NCI-H2196 treated with DMSO at 0.1 percent for 48 hours (cell line): ENCODE measurements at regions not wholly inside any gene's neighbourhood (a gene's known extent, or its start where the extent isn't known, plus 50 kb on each side); places are given as distances from the start of the nearest gene placed in this dataset.
A peak's percentile ranks its signal among the peaks of the same experiment; 100 is the strongest.

Experiments
- DNase-seq: peaks from one replicate; lab custom pipeline; 2025; ENCODE audit not compliant: unreplicated experiment; lab: John Stamatoyannopoulos, UW

DNA sequence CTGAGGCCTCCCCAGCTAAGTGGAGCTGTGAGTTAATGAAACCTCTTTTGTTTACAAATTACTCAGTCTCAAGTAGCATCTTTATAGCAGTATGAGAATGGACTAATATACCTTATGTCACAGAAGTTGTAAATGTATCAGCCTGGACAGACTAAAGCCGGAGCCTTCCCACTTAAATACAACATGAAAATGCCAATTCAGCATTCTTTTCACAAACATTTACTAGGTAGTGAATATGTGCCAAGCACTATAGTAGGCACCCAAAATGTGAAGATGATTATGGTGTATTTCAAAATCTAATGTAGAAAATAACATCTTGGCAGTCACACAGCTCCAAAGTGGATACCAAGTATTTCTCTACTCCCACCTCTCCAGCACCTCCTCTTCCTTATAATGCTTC is 693.0 kb downstream of the KCNJ2 start:
- no peak for DNase-seq

DNA sequence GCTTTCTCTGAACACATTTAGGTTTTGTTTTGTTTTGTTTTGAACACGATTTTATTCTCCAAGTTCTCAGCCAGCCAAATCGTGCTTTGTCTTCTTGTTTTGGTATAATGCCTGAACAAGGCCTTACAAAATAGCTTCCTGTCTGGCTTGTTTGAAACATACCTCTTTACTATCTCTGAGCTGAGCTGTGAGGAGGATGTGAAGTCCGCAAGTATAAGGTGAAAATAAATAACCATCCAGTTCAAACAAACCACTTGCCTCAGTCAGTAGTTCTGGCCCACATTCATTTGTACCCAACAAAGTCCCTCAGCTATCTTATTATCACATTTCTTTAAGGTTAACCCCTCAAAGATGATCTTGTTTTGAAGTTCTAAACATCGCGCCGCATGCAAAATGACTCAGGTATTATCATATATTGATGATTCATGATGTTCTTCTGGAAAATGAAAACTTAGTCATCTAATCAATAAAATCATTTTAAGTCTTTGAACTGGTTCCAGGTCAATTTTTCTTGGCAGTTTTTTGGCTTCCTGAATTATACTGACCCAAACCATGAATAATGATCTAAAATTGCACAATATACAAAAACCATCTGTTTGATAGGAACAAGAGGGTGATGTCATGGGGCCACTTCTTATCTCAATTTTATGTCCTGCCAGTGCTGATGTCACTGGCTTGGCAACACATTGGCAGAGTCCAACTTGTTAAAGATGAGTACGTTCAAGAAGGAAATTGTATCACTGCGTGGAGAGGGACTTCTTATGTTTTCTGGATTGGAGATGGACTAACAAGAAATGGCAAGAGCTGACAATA is 694.3 kb downstream of the KCNJ2 start:
- no peak for DNase-seq

DNA sequence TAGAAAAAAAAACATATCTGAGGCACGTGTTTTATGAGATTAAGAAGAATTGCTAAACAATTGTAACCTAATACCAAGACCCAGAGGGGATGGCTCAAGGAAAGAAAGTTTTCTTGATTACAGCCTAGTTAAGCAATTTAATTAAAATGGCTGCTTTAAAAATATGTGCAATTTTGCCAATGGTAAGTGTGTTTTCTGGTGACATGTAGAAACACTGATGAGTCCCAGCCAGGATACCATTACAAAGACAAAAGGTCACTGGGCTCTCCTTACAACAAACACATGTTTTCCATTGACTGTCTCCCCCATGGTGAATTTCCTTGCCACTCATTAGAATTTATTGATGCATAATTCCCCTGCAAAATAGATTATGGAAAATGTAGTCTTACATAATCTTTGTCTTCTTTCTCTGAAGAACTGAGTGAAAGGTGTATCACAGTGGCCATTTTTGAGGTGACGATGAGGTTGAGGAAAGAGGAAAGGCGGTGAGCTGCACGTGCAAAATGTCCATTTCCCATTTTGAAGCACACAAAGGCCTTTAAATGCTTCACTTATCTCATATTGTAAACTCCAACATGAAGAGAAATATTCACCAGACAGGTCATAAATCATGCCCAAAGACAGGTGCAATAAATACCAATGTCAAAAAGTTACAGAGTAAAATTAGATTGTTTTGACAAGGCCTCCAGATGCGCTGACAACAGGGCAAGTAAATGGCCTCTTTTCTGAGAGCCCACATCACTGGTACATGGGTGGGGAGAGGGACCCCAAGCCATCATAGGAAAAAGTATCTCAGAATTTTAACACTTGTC is 696.9 kb downstream of the KCNJ2 start:
- DNase-seq, result no peak

DNA sequence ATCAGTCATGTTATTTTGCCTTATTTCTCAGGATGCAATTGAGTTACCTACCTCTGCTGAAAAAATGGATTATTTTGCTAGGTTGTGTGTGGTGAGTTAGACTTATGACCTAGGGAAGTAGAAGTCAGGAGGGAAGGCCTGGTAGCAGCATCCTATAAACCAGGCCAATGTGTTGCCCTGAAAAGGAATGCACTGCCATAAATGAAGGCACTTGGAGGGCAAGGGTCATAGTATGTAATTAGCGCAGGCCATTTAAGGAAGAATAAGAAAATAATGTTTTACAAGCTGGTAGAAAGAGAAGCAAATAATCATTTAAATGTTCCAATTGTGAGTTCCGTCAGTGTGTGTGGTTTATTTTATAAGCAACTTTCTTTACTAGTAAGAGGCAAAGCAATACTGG is 698.8 kb downstream of the KCNJ2 start:
- no peak for DNase-seq

DNA sequence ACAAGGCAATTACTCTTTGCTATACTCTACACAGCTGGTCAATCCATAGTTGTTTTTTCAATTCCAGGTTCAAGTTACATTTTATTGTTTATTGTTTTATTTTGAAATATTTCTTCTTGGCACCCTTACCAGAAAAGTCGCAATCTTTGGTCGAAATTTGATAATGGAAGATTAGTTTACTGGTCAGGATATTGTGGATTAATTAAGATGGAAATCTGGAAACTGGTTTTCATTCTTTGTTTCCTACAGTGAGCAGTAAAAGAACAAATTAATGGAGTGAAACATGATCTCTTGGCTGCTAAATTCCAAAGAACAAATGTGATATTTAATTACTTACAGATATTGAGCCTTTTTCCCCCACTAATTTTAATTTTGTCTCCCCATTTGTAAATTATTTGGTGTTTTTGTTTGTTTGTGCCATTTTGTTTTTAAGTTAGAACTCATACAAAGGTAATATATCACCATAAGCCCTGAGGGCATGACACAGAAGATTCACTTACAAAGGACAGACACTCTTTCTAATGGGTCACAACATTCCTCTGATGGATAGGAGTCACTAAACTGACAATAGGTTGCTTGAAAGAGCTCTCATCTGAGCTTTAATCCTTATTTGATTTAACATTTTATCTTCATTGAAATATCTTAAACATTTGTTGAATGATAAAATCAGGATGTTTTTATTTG is 700.2 kb downstream of the KCNJ2 start:
- no peak for DNase-seq

DNA sequence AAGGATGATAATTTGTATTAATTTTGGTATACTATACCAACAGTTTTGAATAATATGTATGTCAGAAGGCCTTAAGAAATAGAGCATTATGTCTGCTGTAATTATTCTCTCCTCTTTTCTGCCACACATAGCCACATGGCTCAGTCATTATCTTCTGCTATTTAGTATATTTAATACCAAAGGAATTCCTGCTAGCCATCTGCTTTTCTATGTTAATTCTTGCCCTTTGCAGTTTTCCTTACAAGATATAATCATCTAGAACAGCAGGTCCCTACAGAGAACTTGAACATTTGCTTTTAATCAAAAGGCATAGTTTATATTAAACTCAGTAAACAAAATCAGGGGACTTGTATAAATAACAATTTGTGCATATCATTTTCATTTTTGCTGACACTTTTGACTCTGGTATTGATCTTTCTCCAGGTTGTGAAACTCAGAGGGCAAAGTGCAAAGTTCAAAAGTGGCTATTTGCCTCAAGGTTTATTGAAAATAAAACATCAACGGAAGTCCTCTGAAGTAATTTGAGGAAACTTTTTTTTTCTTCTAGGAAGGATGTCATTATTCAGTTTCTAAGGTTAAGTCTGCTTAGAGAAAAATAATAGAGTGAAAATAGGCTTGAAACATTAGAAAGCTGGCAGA is 702.0 kb downstream of the KCNJ2 start:
- no peak for DNase-seq

DNA sequence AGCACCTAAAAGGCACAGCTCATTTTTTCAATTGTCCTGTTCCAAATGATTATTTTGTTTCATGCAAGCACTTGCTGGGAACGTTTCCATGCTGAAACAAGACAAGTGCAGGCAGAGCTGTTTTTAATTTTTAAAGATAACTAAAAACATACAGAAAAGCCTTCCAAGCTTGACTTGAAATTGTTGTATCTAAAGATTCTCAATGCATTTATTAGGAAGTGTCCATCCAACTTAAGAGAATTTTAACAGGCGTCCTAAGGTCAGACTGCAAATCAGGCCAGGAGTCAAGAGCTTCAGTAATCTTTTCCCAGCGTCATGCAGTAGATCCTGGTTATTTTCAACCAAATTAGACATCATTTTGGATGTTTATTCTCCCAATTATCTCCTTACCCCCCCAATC is 702.8 kb downstream of the KCNJ2 start:
- no peak for DNase-seq

DNA sequence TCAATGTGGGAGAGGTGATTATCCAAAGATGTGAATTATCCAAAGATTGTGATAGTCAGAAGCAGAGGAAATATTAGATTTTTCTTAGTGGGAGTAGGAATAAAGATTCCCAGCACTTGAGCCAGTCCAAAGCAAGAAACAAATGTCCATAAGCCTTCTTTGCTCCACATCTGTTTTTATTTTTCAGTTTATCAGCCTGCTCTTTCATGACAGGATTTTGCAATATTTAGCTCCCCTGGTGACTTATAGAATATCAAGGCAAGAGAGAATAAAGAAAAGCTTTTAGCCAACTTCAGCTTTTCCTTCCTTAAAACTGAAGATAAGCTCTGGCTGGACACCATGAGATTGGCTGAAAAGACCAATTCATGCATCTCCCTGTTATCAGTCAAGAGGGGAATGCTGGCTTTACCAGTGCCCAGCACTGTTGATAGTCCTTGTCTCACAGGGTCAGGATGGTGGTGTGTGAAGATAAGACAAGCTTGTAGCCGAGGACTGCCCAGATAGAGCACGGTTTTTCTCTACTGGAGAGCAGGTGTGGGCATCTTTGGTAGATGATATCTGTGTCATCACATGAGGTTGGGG is 706.5 kb downstream of the KCNJ2 start:
- DNase-seq, result no peak

DNA sequence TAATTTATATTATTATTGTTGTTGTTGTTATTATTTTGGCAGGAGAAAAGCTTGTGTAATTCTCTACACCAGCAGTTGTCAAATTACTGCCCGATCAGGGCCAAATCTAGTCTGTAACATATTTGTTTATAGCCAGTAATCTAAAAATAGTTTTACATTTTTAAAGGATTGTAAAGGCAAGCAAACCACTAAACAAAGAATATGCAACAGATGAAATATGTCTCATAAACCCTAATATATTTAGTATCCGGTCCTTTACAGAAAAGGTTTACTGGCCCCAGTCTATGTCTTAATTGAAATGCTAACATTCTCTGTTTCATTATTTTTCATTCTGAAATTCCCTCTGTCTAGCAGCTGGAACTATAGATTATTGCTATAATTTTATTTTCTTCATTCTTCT is 709.5 kb downstream of the KCNJ2 start:
- DNase-seq, result no peak

DNA sequence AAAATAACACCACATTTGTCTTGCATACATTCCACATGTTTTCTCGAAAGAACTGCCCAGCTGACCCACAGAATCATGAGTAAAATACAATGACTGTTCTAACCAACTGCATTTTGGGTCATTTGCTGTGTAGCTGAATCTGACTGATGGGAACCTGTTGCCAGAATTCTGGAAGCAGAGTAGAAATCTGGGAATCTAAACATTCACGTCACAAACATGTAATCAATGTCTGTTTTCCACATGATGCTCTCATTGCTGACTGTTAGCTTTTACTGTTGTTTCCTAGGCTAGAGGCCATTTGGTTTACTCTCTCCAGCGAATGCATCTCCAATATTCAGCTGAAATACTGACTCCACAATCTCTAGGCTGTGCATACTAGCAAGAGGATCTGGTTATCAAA is 710.1 kb downstream of the KCNJ2 start:
- no peak for DNase-seq

DNA sequence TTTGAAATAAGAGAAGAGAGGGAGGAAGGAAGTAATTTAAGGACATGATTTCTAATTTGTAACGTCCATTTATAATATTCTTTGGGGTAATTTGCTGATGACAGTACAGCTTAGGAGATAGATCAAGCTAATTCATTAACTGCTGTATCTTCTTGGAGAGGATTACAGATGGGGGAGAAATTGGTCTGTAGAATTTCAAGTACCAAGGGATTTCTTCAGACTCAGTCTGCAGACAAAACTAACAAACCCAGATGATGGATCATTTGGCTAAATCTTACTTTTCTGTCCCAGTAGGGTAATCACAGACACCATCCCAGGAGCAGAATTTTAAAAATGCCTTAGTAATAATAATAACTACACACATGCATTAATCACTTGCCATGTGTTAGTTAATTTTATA is 711.8 kb downstream of the KCNJ2 start:
- DNase-seq, result no peak

DNA sequence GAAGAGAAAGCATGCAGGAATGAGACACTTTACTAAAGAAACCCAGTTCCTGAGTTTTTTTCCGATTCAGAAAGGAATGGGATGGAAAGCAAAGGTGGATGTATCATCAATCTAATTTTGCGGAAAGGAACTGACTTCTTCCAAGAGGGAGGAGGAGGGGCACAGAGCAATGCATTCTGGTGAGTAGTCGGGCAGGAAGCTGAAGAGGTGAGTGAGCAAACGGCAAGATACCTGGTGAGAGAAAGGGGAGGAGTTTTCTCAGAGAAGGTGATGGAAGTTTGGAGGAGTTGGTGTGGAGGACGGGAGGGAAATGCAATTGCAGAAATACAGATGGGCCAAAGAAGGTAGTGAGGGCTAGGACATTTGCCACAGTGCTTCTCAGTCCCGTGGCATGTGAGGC is 713.2 kb downstream of the KCNJ2 start:
- no peak for DNase-seq

DNA sequence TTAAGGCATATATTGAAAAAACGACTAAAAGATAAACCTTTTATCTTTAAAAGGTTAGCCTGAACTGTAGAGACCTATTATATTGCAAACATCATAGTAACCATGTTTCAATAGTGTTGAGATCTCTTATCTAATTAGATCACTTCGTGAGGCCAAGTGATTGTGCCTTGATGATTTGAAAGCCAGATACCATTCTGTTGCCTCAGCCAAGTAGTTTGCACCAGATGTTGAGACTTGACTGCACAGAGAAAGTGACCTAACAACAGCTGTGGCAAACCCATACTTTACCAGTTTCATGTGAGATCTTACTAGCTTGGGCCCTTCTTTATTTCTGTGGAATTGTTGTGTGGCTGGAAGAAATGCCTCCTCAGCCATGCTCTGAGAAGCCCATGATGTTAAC is 717.3 kb downstream of the KCNJ2 start:
- no peak for DNase-seq

DNA sequence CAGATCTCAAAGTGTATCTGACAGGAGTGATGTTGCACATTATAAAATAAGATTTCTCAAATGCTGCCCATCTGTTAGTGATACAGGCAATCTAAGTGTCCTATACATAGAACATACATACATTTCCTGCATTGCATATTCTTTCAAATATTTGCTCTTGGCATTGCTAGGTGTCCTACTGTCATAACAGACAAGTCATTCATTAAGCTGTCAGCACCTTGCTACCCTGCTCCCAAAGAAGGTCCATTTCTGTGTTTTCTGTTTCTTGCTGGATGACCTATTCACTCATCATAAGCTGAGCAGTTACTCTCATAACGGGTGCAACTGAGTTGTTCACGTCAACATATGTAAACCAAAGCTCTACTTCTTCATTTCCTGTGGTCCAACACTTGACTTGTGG is 719.0 kb downstream of the KCNJ2 start:
- DNase-seq, result no peak

DNA sequence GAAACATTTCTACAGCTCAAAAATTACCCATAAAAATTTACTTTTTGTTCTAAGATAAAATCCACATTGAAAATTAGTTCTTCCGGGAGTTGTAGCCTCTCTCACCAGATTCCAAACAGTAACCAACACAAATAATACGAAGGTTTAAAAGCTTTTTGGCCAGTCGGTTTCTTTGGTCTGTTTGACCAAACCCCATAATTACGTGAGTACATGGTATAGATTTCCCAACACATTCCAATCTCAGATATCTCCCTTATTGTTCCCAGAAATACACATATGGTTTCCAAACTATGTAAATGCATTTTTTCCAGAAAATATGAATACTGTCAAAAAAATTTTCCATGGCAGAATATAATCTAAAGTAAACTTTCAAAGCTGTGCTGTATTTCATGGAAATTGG is 722.0 kb downstream of the KCNJ2 start:
- DNase-seq, result no peak

DNA sequence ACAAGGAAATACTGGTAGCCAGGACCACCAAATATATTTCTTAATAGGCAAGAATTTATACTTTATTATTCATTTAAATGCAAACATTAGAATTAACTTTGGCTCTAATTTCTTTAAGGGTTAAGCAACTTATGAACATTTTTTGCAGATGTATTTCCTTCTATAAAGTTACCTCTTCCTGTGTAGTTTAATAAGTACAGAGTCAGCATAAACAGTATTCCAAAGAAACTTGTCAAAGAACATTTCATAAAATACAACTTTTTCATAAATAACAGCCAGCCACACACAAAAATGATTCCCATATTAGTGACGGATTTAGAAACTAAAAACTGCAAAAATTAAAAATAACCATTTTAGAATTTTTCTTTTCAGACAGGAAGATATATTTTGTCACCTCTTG is 723.2 kb downstream of the KCNJ2 start:
- no peak for DNase-seq

DNA sequence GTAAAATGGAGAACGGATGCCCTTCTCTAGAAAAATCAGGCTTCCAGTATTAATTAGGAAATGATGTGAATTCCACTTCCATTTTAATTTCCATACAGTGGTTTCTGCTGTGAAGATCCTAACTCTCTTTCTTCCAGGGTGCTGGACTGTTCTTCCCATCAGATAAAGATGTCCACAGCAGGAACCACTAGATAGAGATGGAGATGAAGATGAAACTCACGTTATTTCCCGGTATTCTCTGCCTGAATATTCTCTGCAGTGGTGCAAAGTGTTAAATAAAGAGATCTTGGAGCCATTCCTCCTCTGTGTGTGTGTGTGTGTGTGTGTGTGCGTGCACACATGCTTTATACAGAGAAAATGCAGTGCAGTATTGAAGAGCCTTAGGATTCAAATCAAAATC is 727.5 kb downstream of the KCNJ2 start:
- DNase-seq, result no peak

DNA sequence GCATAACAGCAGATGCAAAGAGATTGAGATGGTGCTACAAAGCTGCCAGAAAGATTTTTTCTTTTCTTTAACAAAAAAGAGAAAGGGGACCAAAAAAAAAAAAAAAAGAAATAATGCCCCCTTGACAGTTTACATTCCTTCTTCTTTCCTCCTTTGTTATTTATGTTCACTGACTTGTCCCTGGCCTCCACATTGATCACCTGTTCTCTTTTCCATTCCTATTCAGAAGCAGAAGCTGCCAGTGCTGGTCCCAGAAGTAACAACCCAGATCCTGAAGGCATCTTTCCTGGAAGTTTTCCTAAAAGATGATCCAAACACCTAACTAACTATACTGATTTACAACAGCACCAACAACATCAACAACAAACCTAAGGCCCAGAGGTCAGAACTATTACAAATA is 728.1 kb downstream of the KCNJ2 start:
- DNase-seq, result no peak

DNA sequence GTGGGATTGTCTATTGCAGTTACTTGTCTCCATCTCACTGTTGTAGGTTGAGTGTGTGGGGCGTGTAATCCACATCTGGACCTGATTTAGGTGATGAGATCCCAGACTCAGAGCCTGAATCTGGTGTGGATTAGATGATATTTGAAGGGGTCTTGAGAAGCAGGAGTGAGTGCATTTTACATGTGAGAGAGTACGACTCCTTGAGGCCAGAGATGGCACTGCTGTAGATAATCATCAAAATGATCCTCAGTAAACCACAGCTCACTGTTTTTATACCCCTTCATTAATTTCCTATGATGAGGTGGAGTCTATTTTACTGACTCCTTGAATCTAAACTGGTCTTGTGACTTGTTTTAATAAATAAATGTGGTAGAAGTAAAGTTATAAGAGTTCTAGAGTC is 732.5 kb downstream of the KCNJ2 start:
- DNase-seq, result no peak

DNA sequence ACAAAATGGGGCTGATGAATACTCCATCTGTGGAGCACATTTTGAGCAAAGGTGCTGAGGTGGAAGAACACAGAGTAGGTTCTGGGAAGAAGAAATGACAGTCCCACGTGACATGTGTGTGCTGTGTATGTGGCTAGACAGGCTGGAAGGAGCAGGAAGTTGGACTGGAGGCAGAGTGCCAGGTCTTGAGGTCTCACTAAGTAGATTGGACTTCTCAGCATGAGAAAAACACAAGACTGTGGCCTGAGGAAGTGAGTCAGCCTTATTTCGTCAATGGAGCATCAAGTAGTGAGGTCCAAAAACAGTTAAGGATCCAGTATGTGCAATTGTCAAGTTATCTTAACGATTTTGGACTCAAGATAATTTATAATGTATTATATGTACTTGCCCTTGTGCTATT is 736.5 kb downstream of the KCNJ2 start:
- DNase-seq, result no peak

DNA sequence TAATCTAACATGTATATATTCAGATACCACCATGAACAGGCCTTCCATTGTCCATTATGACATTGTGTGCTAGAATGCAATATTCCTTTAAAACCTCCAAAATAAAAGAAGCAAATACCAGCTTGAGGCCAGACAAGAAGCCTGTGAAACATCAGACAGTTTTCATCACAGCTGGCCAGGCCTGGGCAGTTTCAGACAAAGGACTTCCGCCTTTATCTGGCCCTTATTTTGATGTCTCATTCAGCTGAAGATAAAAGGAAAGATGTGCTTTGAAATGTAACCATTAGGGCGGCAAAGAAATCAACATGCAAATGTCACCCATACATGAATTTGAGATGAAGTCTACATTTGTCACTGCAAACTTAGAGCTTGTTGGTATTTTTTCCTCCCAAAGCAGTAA is 737.5 kb downstream of the KCNJ2 start:
- DNase-seq, result peak; percentile 12
